ENCODE measurements at regions not wholly inside any gene's neighbourhood (a gene's known extent, or its start where the extent isn't known, plus 50 kb on each side); places are given as distances from the start of the nearest gene placed in this dataset.

DNA sequence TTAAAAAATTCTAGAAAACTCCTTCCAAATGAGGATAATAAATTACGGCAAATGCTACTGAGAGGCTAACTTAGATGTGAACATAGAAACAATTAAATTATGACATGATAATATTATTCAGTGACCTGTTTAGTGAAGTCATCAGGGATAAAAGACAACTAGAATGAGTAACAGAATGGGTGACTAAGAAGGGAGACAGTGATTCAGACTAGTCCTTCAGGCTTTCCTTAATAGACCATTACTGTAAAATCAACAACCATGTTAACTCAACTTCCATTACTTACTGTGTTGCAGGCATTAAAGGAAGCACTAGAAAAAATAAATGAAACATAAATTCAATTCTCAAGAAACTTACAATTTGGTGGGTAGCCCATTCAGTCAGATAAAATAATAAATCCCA, 543.9 kb upstream of the LRFN5 start:
- ChIA-PET CTCF (no interaction called here), POLR2A (no interaction called here)
- Histone ChIP-seq H3K4me3 (no peak overlapping the region), H3K4me2 (no peak overlapping the region), H3K9me3 (no peaks in the 10 kb centered on the region; the same call in 2 of the 3 replicates), H3K27ac (no peak overlapping the region), H3K4me1 (no peaks in the 10 kb centered on the region)
- DNase-seq (ENCODE audit: low read depth in 1 of 2, low spot score in 1 of 2) (peak in 1 of 2 experiments; percentile 7), ATAC-seq (no peak), FAIRE-seq (no peak)
- whole genome bisulfite sequencing (ENCODE audit: missing lambda C conversion rate) = 8% methylated on average over 1 of the region's 1 CpG
- no peak for TF ChIP-seq RARB (CRISPR knock-in tag; IDR thresholded peaks at IDR 0.05)
- no peak for TF ChIP-seq HES2 (IDR thresholded peaks at IDR 0.05)
- TF ChIP-seq, protein P1, sequence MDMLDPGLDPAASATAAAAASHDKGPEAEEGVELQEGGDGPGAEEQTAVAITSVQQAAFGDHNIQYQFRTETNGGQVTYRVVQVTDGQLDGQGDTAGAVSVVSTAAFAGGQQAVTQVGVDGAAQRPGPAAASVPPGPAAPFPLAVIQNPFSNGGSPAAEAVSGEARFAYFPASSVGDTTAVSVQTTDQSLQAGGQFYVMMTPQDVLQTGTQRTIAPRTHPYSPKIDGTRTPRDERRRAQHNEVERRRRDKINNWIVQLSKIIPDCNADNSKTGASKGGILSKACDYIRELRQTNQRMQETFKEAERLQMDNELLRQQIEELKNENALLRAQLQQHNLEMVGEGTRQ (IDR thresholded peaks at IDR 0.05) = no peak
- no peak for TF ChIP-seq TFCP2L1 (CRISPR knock-in tag; IDR thresholded peaks at IDR 0.05)
- no peak for TF ChIP-seq MYC (IDR thresholded peaks at IDR 0.05; ENCODE audit: borderline replicate concordance, low read length)
- TF ChIP-seq JUNB (IDR thresholded peaks at IDR 0.05) = no peak
- no peak for TF ChIP-seq E2F6 (IDR thresholded peaks at IDR 0.05; ENCODE audit: borderline replicate concordance, low read depth)
- TF ChIP-seq CEBPB (IDR thresholded peaks at IDR 0.05) = no peak
- TF ChIP-seq, protein P2, sequence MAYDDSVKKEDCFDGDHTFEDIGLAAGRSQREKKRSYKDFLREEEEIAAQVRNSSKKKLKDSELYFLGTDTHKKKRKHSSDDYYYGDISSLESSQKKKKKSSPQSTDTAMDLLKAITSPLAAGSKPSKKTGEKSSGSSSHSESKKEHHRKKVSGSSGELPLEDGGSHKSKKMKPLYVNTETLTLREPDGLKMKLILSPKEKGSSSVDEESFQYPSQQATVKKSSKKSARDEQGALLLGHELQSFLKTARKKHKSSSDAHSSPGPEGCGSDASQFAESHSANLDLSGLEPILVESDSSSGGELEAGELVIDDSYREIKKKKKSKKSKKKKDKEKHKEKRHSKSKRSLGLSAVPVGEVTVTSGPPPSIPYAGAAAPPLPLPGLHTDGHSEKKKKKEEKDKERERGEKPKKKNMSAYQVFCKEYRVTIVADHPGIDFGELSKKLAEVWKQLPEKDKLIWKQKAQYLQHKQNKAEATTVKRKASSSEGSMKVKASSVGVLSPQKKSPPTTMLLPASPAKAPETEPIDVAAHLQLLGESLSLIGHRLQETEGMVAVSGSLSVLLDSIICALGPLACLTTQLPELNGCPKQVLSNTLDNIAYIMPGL (CRISPR knock-in tag; IDR thresholded peaks at IDR 0.05; ENCODE audit: borderline replicate concordance) = no peak
- no peak for TF ChIP-seq NR3C1 (IDR thresholded peaks at IDR 0.05)
- TF ChIP-seq, protein P3, sequence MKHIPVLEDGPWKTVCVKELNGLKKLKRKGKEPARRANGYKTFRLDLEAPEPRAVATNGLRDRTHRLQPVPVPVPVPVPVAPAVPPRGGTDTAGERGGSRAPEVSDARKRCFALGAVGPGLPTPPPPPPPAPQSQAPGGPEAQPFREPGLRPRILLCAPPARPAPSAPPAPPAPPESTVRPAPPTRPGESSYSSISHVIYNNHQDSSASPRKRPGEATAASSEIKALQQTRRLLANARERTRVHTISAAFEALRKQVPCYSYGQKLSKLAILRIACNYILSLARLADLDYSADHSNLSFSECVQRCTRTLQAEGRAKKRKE (CRISPR knock-in tag; IDR thresholded peaks at IDR 0.05; ENCODE audit: low read depth) = no peak
- no peak for TF ChIP-seq ZSCAN20 (CRISPR knock-in tag; IDR thresholded peaks at IDR 0.05)
- no peak for TF ChIP-seq ELK1 (IDR thresholded peaks at IDR 0.05; ENCODE audit: low read depth, low read length)
- TF ChIP-seq EHF (CRISPR knock-in tag; IDR thresholded peaks at IDR 0.05) = no peak
- no peak for TF ChIP-seq HDAC2 (IDR thresholded peaks at IDR 0.05)
- no peak for TF ChIP-seq JUN (IDR thresholded peaks at IDR 0.05)

DNA sequence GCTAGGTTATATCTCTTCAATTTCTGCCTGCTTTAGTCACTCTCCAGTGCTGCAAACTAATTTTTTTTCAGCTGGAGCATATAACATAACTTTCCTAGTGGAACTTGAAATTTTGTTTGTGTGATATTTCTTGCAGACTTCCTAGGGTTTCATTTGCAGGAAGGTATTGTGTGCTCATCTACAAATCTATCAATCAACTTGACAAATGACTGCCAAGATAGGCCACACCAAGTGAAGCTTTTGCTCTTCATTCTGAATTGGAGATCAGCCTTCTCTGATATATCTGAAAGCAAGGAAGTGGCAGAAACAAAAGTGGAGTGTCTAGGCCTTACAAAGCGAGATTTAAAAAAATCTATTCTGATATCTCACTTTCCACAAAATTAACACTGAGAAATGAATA, 551.1 kb upstream of the LRFN5 start:
- WGBS (ENCODE audit: missing lambda C conversion rate) = 37% methylated on average over 1 of the region's 1 CpG

More for the DNA sequence above, 551.1 kb upstream of the LRFN5 start:
- Histone ChIP-seq H3K4me2 (no peak overlapping the region), H3K27ac (no peak overlapping the region), H3K4me3 (no peak overlapping the region), H3K9me3 (no peaks in the 10 kb centered on the region; the same call in 2 of the 3 replicates), H3K4me1 (no peaks in the 10 kb centered on the region)
- ChIA-PET POLR2A (no interaction called here), CTCF (no interaction called here)
- no peak for FAIRE-seq
- no peak for DNase-seq (ENCODE audit: low read depth in 1 of 2, low spot score in 1 of 2)
- TF ChIP-seq EHMT2 (IDR thresholded peaks at IDR 0.05; ENCODE audit: low read depth) = no peak
- TF ChIP-seq, protein P4, sequence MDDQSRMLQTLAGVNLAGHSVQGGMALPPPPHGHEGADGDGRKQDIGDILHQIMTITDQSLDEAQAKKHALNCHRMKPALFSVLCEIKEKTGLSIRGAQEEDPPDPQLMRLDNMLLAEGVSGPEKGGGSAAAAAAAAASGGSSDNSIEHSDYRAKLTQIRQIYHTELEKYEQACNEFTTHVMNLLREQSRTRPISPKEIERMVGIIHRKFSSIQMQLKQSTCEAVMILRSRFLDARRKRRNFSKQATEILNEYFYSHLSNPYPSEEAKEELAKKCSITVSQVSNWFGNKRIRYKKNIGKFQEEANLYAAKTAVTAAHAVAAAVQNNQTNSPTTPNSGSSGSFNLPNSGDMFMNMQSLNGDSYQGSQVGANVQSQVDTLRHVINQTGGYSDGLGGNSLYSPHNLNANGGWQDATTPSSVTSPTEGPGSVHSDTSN (IDR thresholded peaks at IDR 0.05) = no peak
- TF ChIP-seq CHD2 (IDR thresholded peaks at IDR 0.05; ENCODE audit: low read length, partially characterized antibody) = no peak
- no peak for TF ChIP-seq HOXA7 (CRISPR knock-in tag; IDR thresholded peaks at IDR 0.05)
- TF ChIP-seq RNF2 (IDR thresholded peaks at IDR 0.05; ENCODE audit: borderline replicate concordance, low read depth) = no peak
- TF ChIP-seq TFCP2L1 (CRISPR knock-in tag; IDR thresholded peaks at IDR 0.05) = no peak
- TF ChIP-seq ZSCAN20 (CRISPR knock-in tag; IDR thresholded peaks at IDR 0.05) = no peak
- no peak for TF ChIP-seq RFX5 (IDR thresholded peaks at IDR 0.05)
- no peak for TF ChIP-seq EP300 (IDR thresholded peaks at IDR 0.05)
- TF ChIP-seq TP53 (CRISPR knock-in tag; IDR thresholded peaks at IDR 0.05) = no peak
- no peak for TF ChIP-seq KDM1A (IDR thresholded peaks at IDR 0.05; ENCODE audit: low read depth)
- no peak for TF ChIP-seq ZFP36 (IDR thresholded peaks at IDR 0.05; ENCODE audit: borderline replicate concordance, partially characterized antibody)
- TF ChIP-seq FOXS1 (CRISPR knock-in tag; IDR thresholded peaks at IDR 0.05) = no peak
- no peak for TF ChIP-seq NR3C1 (IDR thresholded peaks at IDR 0.05)
- no peak for TF ChIP-seq ESRRA (IDR thresholded peaks at IDR 0.05; ENCODE audit: borderline replicate concordance, low read length)
- no peak for TF ChIP-seq RCOR1 (IDR thresholded peaks at IDR 0.05; ENCODE audit: low read depth, low read length)
- TF ChIP-seq FOSB (CRISPR knock-in tag; IDR thresholded peaks at IDR 0.05) = no peak
- no peak for TF ChIP-seq CBX2 (IDR thresholded peaks at IDR 0.05; ENCODE audit: borderline replicate concordance, low read depth)
- no peak for ATAC-seq

Measured in A549 (cell line).